HepG2 (cell line): ENCODE measurements at regions not wholly inside any gene's neighbourhood (a gene's known extent, or its start where the extent isn't known, plus 50 kb on each side); places are given as distances from the start of the nearest gene placed in this dataset.

Experiments used
- ATAC-seq: fragments of 200-7000 bp; cut with Tn5 transposase; 3 replicates; pipeline ENCODE4 v1.9.1; 2020; ENCODE audit warnings: mild to moderate bottlenecking, moderate library complexity
- BruUV-seq: library from RNA; stranded (reverse); fragments of 400-500 nt; replicated peaks from 2 replicates; lab custom pipeline; 2021; lab: Mats Ljungman, UMichigan
- CTCF ChIA-PET: fragments of 300-600 bp; formaldehyde crosslinking; extraction: SDS; loops from one replicate; lab custom pipeline; 2021; ENCODE audit warnings: low total read pairs, inconsistent platforms, low intra/inter-chr PET ratio; lab: Yijun Ruan, JAX
- POLR2A ChIA-PET: fragments of 350-600 bp; sonication (Branson Sonifier 250); formaldehyde crosslinking; loops from one replicate; lab custom pipeline; 2020; ENCODE audit warnings: antibody characterized with exemption, inconsistent platforms; lab: Yijun Ruan, JAX
- DNase-seq: peaks from one replicate; pipeline ENCODE4 v3.0.0-alpha.2; 2015; ENCODE audit warnings: low spot score
- FAIRE-seq: peaks from 3 replicates; lab custom pipeline; 2011; peaks lifted over from hg19 to GRCh38; lab: Jason Lieb, UNC
- H2AFZ ChIP-seq: one replicate; pipeline ENCODE4 v1.6.1; 2011; ENCODE audit warnings: low read length, inconsistent platforms
- H3K27ac ChIP-seq: fragments of 300-600 bp; 3 replicates; pipeline ENCODE4 v1.8.0; 2011; ENCODE audit warnings: mixed run types, mild to moderate bottlenecking, mixed read lengths, low read length, inconsistent platforms; ENCODE audit not compliant: insufficient read depth; ENCODE audit errors: extremely low read length
- H3K27me3 ChIP-seq, 2 experiments: fragments of 200-600 bp in 1 of 2; 2 replicates in 1 of 2; 3 replicates in 1 of 2; pipeline versions ENCODE4 v1.6.0 to v1.8.0; 2011; ENCODE audit warnings: low read length in 2 of 2, mild to moderate bottlenecking in 2 of 2, moderate library complexity in 2 of 2, inconsistent platforms in 1 of 2; ENCODE audit not compliant: insufficient read depth in 2 of 2, control insufficient read depth in 1 of 2
- H3K36me3 ChIP-seq, 2 experiments: fragments of 200-600 bp in 1 of 2; replicated peaks in 1 of 2; 2 replicates in 1 of 2; 3 replicates in 1 of 2; pipeline versions ENCODE4 v1.5.1 to v1.8.0; 2011; ENCODE audit warnings: low read length in 2 of 2, inconsistent platforms in 1 of 2; ENCODE audit not compliant: insufficient read depth in 2 of 2, control insufficient read depth in 1 of 2
- H3K4me1 ChIP-seq: 2 replicates; pipeline ENCODE4 v1.5.1; 2012; ENCODE audit warnings: low read length, inconsistent platforms; ENCODE audit not compliant: insufficient read depth
- H3K4me2 ChIP-seq: 2 replicates; pipeline ENCODE4 v1.6.0; 2011; ENCODE audit warnings: low read depth, low read length, inconsistent platforms
- H3K4me3 ChIP-seq, 3 experiments: fragments of 200-600 bp in 1 of 3; sonication (generic), shearing (Covaris generic) in 1 of 3; replicated peaks in 1 of 3; 2 replicates each; pipeline ENCODE4 v1.5.1; 2011 to 2016; ENCODE audit warnings: low read length in 3 of 3, inconsistent platforms in 2 of 3, low read depth in 2 of 3, mild to moderate bottlenecking in 2 of 3, control low read depth in 1 of 3, mixed read lengths in 1 of 3; ENCODE audit not compliant: insufficient read depth in 1 of 3
- H3K79me2 ChIP-seq: one replicate; pipeline ENCODE4 v1.6.1; 2011; ENCODE audit warnings: low read length, inconsistent platforms; ENCODE audit not compliant: insufficient read depth
- H3K9ac ChIP-seq: 2 replicates; pipeline ENCODE4 v1.6.0; 2011; ENCODE audit warnings: mild to moderate bottlenecking, low read depth, low read length, inconsistent platforms; ENCODE audit not compliant: insufficient read depth
- H3K9me3 ChIP-seq: 2 replicates; pipeline ENCODE4 v1.5.1; 2012; ENCODE audit warnings: mild to moderate bottlenecking, low read length
- H4K20me1 ChIP-seq: 2 replicates; pipeline ENCODE4 v1.6.0; 2011; ENCODE audit warnings: inconsistent platforms, mild to moderate bottlenecking, low read length, moderate library complexity; ENCODE audit not compliant: insufficient read depth
- ELK4 ChIP-seq: sonication (generic); formaldehyde crosslinking; IDR thresholded peaks from 2 replicates; pipeline ENCODE4 v1.9.0; 2021; ENCODE audit warnings: missing genetic modification reagents, borderline replicate concordance
- HIC2 ChIP-seq: sonication (generic); formaldehyde crosslinking; IDR thresholded peaks from 2 replicates; pipeline ENCODE4 v1.9.0; 2022; ENCODE audit warnings: low read depth, missing genetic modification reagents
- NFRKB ChIP-seq: fragments of 450-650 bp; IDR thresholded peaks from 2 replicates; pipeline ENCODE4 v1.6.1; 2017
- PHF20 ChIP-seq: sonication (generic); formaldehyde crosslinking; IDR thresholded peaks from 2 replicates; pipeline ENCODE4 v1.5.0; 2020; ENCODE audit warnings: mild to moderate bottlenecking, missing genetic modification reagents
- ZBTB38 ChIP-seq: sonication (generic); formaldehyde crosslinking; IDR thresholded peaks from 2 replicates; pipeline ENCODE4 v1.5.1; 2020; ENCODE audit warnings: mild to moderate bottlenecking, missing genetic modification reagents
- ZNF230 ChIP-seq: sonication (generic); formaldehyde crosslinking; IDR thresholded peaks from 2 replicates; pipeline ENCODE4 v1.4.0; 2020; ENCODE audit warnings: mild to moderate bottlenecking, missing genetic modification reagents
- ZNF264 ChIP-seq: sonication (generic); formaldehyde crosslinking; IDR thresholded peaks from 2 replicates; pipeline ENCODE4 v1.4.0; 2020; ENCODE audit warnings: missing genetic modification reagents
- ZNF317 ChIP-seq: sonication (generic); formaldehyde crosslinking; IDR thresholded peaks from 2 replicates; pipeline ENCODE4 v1.5.0; 2020; ENCODE audit warnings: mild to moderate bottlenecking, missing genetic modification reagents
- ZNF337 ChIP-seq: sonication (generic); formaldehyde crosslinking; IDR thresholded peaks from 2 replicates; pipeline ENCODE4 v1.5.1; 2020; ENCODE audit warnings: missing genetic modification reagents, low read depth, mild to moderate bottlenecking, borderline replicate concordance
- ZSCAN12 ChIP-seq: sonication (generic); formaldehyde crosslinking; IDR thresholded peaks from 2 replicates; pipeline ENCODE4 v1.9.0; 2021; ENCODE audit warnings: mild to moderate bottlenecking, missing genetic modification reagents
- WGBS: methylation state at CpG from one replicate; pipeline ENCODE4 v1.1.6; 2017; ENCODE audit warnings: low lambda C conversion rate; 5-methylcytosine and 5-hydroxymethylcytosine counted together
- in situ Hi-C: cut with HindIII; loops from 2 replicates; pipeline ENCODE4 v1.10.0; 2017; ENCODE audit warnings: low pct_unique_long_range_greater_than_20kb; ENCODE audit not compliant: extremely low pct_ligation_motif_present
- intact Hi-C: fragments of 100-400 bp; cut with micrococcal nuclease; formaldehyde crosslinking; loops from one replicate; pipeline ENCODE4 v1.10.0; 2022; ENCODE audit not compliant: unreplicated experiment
- TF ChIP-seq, protein P1 (sequence below): sonication (generic); formaldehyde crosslinking; IDR thresholded peaks from 2 replicates; pipeline ENCODE4 v1.4.0; 2020; ENCODE audit warnings: missing genetic modification reagents

DNA sequence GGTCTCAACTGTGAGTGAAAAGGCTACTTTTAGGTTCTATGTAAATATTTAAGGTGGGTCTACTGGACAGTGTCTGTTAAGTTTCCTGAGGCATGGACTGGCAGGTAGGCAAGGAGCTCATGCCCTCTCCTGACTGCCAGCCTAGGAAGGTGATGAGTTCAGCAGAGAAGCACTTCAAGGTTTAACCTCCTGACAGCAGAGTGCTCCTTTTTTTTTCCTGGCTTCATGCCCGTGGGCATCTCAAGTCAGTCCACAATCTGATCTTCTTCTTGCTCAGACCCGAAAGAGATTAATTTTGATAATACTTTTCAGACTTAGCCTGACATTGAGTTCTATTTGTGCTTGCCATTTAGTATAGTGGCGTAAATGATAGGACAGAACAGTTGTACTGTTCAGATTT lies 241.9 kb upstream of the NREP start:
- Histone ChIP-seq H3K27ac (no peak overlapping the region), H3K4me1 (no peaks in the 10 kb centered on the region), H2AFZ (no peak overlapping the region), H3K9me3 (no peaks in the 10 kb centered on the region), H3K79me2 (no peaks in the 10 kb centered on the region), H4K20me1 (no peaks in the 10 kb centered on the region), H3K9ac (no peak overlapping the region), H3K4me3 (no peak overlapping the region), H3K27me3 (no peaks in the 10 kb centered on the region), H3K4me2 (no peak overlapping the region), H3K36me3 (no peaks in the 10 kb centered on the region)
- POLR2A ChIA-PET = no interaction called here
- CTCF ChIA-PET = no interaction called here
- DNase-seq (no peak), FAIRE-seq (no peak), ATAC-seq (no peak)
- 2% methylated on average over 3 of the region's 3 CpGs for WGBS
- no TSS peak for BruUV-seq
- TF ChIP-seq, protein P1, sequence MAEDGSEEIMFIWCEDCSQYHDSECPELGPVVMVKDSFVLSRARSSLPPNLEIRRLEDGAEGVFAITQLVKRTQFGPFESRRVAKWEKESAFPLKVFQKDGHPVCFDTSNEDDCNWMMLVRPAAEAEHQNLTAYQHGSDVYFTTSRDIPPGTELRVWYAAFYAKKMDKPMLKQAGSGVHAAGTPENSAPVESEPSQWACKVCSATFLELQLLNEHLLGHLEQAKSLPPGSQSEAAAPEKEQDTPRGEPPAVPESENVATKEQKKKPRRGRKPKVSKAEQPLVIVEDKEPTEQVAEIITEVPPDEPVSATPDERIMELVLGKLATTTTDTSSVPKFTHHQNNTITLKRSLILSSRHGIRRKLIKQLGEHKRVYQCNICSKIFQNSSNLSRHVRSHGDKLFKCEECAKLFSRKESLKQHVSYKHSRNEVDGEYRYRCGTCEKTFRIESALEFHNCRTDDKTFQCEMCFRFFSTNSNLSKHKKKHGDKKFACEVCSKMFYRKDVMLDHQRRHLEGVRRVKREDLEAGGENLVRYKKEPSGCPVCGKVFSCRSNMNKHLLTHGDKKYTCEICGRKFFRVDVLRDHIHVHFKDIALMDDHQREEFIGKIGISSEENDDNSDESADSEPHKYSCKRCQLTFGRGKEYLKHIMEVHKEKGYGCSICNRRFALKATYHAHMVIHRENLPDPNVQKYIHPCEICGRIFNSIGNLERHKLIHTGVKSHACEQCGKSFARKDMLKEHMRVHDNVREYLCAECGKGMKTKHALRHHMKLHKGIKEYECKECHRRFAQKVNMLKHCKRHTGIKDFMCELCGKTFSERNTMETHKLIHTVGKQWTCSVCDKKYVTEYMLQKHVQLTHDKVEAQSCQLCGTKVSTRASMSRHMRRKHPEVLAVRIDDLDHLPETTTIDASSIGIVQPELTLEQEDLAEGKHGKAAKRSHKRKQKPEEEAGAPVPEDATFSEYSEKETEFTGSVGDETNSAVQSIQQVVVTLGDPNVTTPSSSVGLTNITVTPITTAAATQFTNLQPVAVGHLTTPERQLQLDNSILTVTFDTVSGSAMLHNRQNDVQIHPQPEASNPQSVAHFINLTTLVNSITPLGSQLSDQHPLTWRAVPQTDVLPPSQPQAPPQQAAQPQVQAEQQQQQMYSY (CRISPR knock-in tag) = no peak
- intact Hi-C loops = no loop called here
- in situ Hi-C loops = no loop called here

DNA sequence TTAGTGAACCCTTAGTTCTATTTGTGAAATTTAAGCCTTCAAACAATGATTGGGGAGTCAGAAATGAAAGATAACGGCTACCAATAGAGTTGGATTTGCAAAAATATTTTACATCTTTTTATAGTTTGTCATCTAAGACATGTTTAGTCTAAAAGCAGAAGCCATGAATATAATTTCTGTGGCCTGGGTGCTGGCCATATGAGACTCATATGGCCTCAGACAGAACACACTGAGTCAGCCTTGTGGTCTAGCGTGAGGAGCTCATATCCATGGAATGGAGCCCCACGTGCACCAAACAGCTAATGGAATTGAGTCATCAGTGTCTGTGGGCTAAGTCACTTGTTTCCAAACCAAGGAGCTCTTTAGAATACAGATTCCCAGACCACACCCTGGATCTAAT lies 240.7 kb upstream of the NREP start:
- ChIA-PET POLR2A (no interaction called here), CTCF (no interaction called here)
- Histone ChIP-seq H3K4me2 (no peak overlapping the region), H3K36me3 (no peaks in the 10 kb centered on the region), H3K9ac (no peak overlapping the region), H3K4me1 (no peaks in the 10 kb centered on the region), H3K9me3 (no peaks in the 10 kb centered on the region), H3K4me3 (no peak overlapping the region), H3K79me2 (no peaks in the 10 kb centered on the region), H4K20me1 (no peaks in the 10 kb centered on the region), H2AFZ (no peak overlapping the region), H3K27me3 (no peaks in the 10 kb centered on the region), H3K27ac (no peak overlapping the region)
- intact Hi-C loops (no loop called here), in situ Hi-C loops (no loop called here)
- TF ChIP-seq HIC2 (CRISPR knock-in tag) = no peak
- TF ChIP-seq ZSCAN12 (CRISPR knock-in tag) = no peak
- no peak for TF ChIP-seq NFRKB
- no peak for TF ChIP-seq ZNF230 (CRISPR knock-in tag)
- no peak for TF ChIP-seq ZBTB38 (CRISPR knock-in tag)
- TF ChIP-seq ZNF337 (CRISPR knock-in tag) = no peak
- no peak for TF ChIP-seq ZNF317 (CRISPR knock-in tag)
- no peak for TF ChIP-seq ELK4 (CRISPR knock-in tag)
- TF ChIP-seq ZNF264 (CRISPR knock-in tag) = no peak
- TF ChIP-seq PHF20 (CRISPR knock-in tag) = no peak
- FAIRE-seq (no peak), DNase-seq (no peak), ATAC-seq (no peak)
- BruUV-seq = no TSS peak
- 0% methylated on average over 3 of the region's 3 CpGs for WGBS
